Neuronal stem cell (in vitro differentiated cells): ENCODE measurements at regions not wholly inside any gene's neighbourhood (a gene's known extent, or its start where the extent isn't known, plus 50 kb on each side); places are given as distances from the start of the nearest gene placed in this dataset.
"Not testable (repeated sequence)": the region's sequence is repeated elsewhere in the genome, so short reads cannot be mapped to it uniquely, and the experiment has no call there.

Experiments used
- DNase-seq: peaks from one replicate; pipeline ENCODE4 v3.0.0-alpha.2; 2013; ENCODE audit warnings: low spot score
- H2AFZ ChIP-seq: one replicate; pipeline ENCODE4 v1.6.1; 2013; ENCODE audit warnings: mild to moderate bottlenecking, low read length, inconsistent platforms
- H2AK5ac ChIP-seq: 2 replicates; pipeline ENCODE4 v1.6.1; 2013; ENCODE audit warnings: low read depth, mild to moderate bottlenecking, inconsistent platforms, low read length, moderate library complexity, mixed read lengths
- H2BK120ac ChIP-seq: 2 replicates; pipeline ENCODE4 v1.6.1; 2013; ENCODE audit warnings: low read depth, mild to moderate bottlenecking, inconsistent platforms, low read length, moderate library complexity, mixed read lengths
- H2BK12ac ChIP-seq: one replicate; pipeline ENCODE4 v1.6.1; 2013; ENCODE audit warnings: low read length, inconsistent platforms
- H2BK15ac ChIP-seq: 2 replicates; pipeline ENCODE4 v1.6.1; 2013; ENCODE audit warnings: mild to moderate bottlenecking, low read length, inconsistent platforms, mixed read lengths
- H2BK5ac ChIP-seq: one replicate; pipeline ENCODE4 v1.6.1; 2013; ENCODE audit warnings: inconsistent platforms, mild to moderate bottlenecking, low read length, moderate library complexity
- H3K14ac ChIP-seq: one replicate; pipeline ENCODE4 v1.6.1; 2013; ENCODE audit warnings: low read length, inconsistent platforms
- H3K18ac ChIP-seq: 2 replicates; pipeline ENCODE4 v1.6.1; 2013; ENCODE audit warnings: low read length, inconsistent platforms
- H3K23ac ChIP-seq: 2 replicates; pipeline ENCODE4 v1.6.1; 2013; ENCODE audit warnings: low read depth, mild to moderate bottlenecking, mixed read lengths, low read length, inconsistent platforms; ENCODE audit not compliant: poor library complexity
- H3K27ac ChIP-seq: replicated peaks from 3 replicates; pipeline ENCODE4 v1.5.1; 2013; ENCODE audit warnings: low read length, inconsistent platforms
- H3K27me3 ChIP-seq, 3 experiments: 2 replicates each; pipeline ENCODE4 v1.6.1; 2013; ENCODE audit warnings: low read length in 3 of 3, mild to moderate bottlenecking in 2 of 3, inconsistent platforms in 1 of 3, low read depth in 1 of 3, mixed read lengths in 1 of 3, moderate library complexity in 1 of 3; ENCODE audit not compliant: control insufficient read depth in 3 of 3, insufficient read depth in 3 of 3
- H3K36me3 ChIP-seq, 2 donors: replicated peaks in 1 of 2; 2 replicates each; pipeline ENCODE4 v1.6.1; 2013; ENCODE audit warnings: low read length in 2 of 2; ENCODE audit not compliant: control insufficient read depth in 2 of 2, insufficient read depth in 2 of 2
- H3K4ac ChIP-seq: 2 replicates; pipeline ENCODE4 v1.6.1; 2013; ENCODE audit warnings: inconsistent platforms, mild to moderate bottlenecking, low read length, moderate library complexity
- H3K4me1 ChIP-seq, 2 donors: 1 replicate in 1 of 2; 2 replicates in 1 of 2; pipeline ENCODE4 v1.6.1; 2013; ENCODE audit warnings: low read length in 2 of 2, low read depth in 1 of 2; ENCODE audit not compliant: control insufficient read depth in 2 of 2, insufficient read depth in 1 of 2
- H3K4me2 ChIP-seq: one replicate; pipeline ENCODE4 v1.6.1; 2013; ENCODE audit warnings: mild to moderate bottlenecking, low read length, inconsistent platforms; ENCODE audit not compliant: insufficient read depth, poor library complexity, severe bottlenecking
- H3K4me3 ChIP-seq, 2 donors: 2 replicates each; pipeline ENCODE4 v1.5.1; 2013; ENCODE audit warnings: low read length in 2 of 2, mild to moderate bottlenecking in 2 of 2, inconsistent platforms in 1 of 2, moderate library complexity in 1 of 2
- H3K79me1 ChIP-seq: one replicate; pipeline ENCODE4 v1.6.1; 2013; ENCODE audit warnings: low read depth, mild to moderate bottlenecking, inconsistent platforms, low read length, moderate library complexity
- H3K9ac ChIP-seq: one replicate; pipeline ENCODE4 v1.6.1; 2013; ENCODE audit warnings: mild to moderate bottlenecking, low read depth, low read length, inconsistent platforms; ENCODE audit not compliant: poor library complexity
- H3K9me3 ChIP-seq, 2 donors: replicated peaks in 1 of 2; 2 replicates each; pipeline versions ENCODE3 to v1.6.1; 2013; ENCODE audit warnings: low read length in 2 of 2, mild to moderate bottlenecking in 2 of 2, inconsistent platforms in 1 of 2, low read depth in 1 of 2, mixed read lengths in 1 of 2, moderate library complexity in 1 of 2; ENCODE audit not compliant: control insufficient read depth in 2 of 2, insufficient read depth in 1 of 2
- H4K8ac ChIP-seq: one replicate; pipeline ENCODE4 v1.6.1; 2013; ENCODE audit warnings: low read depth, mild to moderate bottlenecking, inconsistent platforms, low read length, moderate library complexity
- H4K91ac ChIP-seq: one replicate; pipeline ENCODE4 v1.6.1; 2013; ENCODE audit warnings: low read length, low read depth, mild to moderate bottlenecking, inconsistent platforms; ENCODE audit not compliant: poor library complexity
- WGBS, 2 donors: extraction: QIAGEN DNeasy Blood & Tissue Kit; methylation state at CpG; one replicate each; pipeline ENCODE4 v1.1.7; 2013; ENCODE audit warnings: missing lambda C conversion rate in 2 of 2, mixed read lengths in 1 of 2; ENCODE audit not compliant: insufficient read length in 2 of 2, insufficient replicate concordance in 1 of 2; ENCODE audit errors: extremely low coverage in 2 of 2; 5-methylcytosine and 5-hydroxymethylcytosine counted together

DNA sequence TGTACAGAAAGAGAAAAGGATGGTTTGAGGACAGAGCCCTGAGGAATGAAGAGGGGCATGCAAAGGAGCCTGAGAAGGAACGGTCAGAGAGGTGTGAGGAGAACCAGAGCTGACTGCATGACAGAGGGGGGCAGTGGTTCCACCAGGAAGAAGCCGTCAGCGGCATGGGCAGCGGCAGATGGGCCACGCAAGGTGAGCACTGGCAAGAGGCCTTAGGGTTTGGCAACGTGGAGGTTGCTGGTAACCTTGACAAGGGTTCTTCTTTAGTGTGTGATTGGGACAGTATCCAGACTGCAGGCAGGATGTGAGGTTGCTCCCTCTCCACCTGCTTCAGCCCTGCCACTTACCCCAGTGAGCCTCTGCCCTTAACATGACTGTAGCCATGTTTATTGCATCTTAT, 275.3 kb upstream of the TEKT4 start:
- H2BK120ac ChIP-seq, H3K9me3 ChIP-seq, H2BK5ac ChIP-seq, H4K91ac ChIP-seq, H3K4me2 ChIP-seq, H2BK12ac ChIP-seq, H3K18ac ChIP-seq, H3K4me3 ChIP-seq, H2AK5ac ChIP-seq, H3K23ac ChIP-seq, H3K14ac ChIP-seq, H3K27me3 ChIP-seq, H3K36me3 ChIP-seq, H3K4me1 ChIP-seq, H2BK15ac ChIP-seq, H3K27ac ChIP-seq, H2AFZ ChIP-seq, H3K9ac ChIP-seq, DNase-seq, H3K4ac ChIP-seq, H3K79me1 ChIP-seq, H4K8ac ChIP-seq: not testable (repeated sequence)
- no CpG with 5 or more reads among the region's 6 CpGs for WGBS, 2 donors

DNA sequence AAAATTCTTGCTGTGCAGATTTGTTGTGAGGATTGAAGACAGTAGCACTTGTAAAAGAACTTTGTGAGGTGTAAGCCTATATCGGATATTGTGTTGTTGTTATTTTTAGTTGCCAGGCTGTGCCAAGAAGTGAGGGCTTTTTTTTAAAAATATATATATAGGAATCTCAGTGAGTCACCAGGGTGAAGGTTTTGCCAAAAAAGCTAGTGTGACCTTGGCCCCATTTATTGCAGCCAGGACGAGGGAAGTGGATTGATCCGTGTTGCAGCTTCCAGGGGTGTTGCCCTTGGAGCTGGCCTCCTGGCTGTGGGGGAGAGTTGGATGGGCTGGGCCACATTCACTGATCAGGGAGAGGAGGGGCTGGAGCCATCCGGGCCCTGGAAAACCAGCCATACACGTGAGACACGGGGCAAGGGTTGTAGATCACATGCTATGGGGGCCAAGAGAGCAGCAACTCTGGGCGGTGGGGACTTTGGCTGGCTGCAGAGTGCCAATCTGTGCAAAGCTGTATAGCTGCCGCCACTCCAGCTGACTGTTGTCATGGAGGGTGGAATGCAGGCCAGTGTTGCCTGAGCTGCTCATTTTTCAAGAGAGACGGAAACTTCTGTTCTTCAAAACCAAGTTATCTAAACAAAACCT, 273.0 kb upstream of the TEKT4 start:
- H3K23ac ChIP-seq, H3K4me3 ChIP-seq, H4K91ac ChIP-seq, H2BK120ac ChIP-seq, H3K9ac ChIP-seq, H3K4me2 ChIP-seq, H3K4me1 ChIP-seq, H3K14ac ChIP-seq, H2AFZ ChIP-seq, H2BK5ac ChIP-seq, H3K9me3 ChIP-seq, H3K36me3 ChIP-seq, H3K79me1 ChIP-seq, H3K4ac ChIP-seq, H4K8ac ChIP-seq, H3K27ac ChIP-seq, H2BK15ac ChIP-seq, DNase-seq, H2BK12ac ChIP-seq, H2AK5ac ChIP-seq, H3K18ac ChIP-seq, H3K27me3 ChIP-seq: not testable (repeated sequence)
- WGBS, 2 donors = no CpG with 5 or more reads among the region's 9 CpGs

DNA sequence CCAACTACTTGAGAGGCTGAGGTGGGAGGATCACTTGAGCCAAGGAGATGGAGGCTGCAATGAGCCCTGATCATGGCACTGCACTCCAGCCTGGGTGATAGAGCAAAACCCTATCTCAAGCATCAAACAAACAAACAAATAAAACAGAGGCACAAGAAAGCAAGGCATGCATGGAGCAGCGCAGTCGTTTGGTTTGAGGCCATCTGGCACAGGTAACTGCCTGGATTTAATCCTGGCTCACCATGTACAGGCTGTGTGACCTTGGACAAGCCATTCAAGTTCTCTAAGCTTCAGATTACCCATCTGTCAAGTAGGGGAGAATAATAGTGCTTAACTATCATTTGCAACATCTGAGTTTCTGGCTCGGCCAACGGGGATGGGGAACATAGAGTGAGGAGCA, 270.3 kb upstream of the TEKT4 start:
- H2BK5ac ChIP-seq, H3K27me3 ChIP-seq, H3K36me3 ChIP-seq, H2AK5ac ChIP-seq, H3K14ac ChIP-seq, H4K91ac ChIP-seq, H4K8ac ChIP-seq, DNase-seq, H3K9ac ChIP-seq, H3K4ac ChIP-seq, H3K4me2 ChIP-seq, H3K27ac ChIP-seq, H3K4me3 ChIP-seq, H3K79me1 ChIP-seq, H2BK12ac ChIP-seq, H3K23ac ChIP-seq, H2BK15ac ChIP-seq, H2AFZ ChIP-seq, H3K4me1 ChIP-seq, H2BK120ac ChIP-seq, H3K9me3 ChIP-seq, H3K18ac ChIP-seq: not testable (repeated sequence)
- WGBS, 2 donors = no CpG with 5 or more reads among the region's 4 CpGs

DNA sequence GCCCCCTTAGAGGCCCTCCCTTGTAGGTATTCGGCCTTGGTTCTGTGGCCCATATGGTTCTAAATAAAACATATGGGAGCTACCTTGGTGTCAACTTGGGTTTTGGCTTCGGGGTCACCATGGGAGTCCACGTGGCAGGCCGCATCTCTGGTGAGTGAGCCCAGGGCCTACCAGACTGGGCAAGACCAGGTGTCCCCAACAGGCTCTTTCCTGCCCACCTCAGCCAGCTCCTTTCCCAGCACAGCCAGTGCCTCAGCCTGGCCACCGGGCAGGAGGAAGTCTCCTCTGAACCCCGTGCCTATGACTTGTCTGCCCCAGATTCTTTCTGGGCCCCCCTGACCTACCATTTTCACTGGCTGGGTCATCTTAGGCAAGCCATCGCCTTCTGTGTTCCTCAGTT, 268.8 kb upstream of the TEKT4 start:
- no peak overlapping the region for H3K18ac ChIP-seq
- no peaks in the 10 kb centered on the region for H3K27me3 ChIP-seq
- no peaks in the 10 kb centered on the region for H3K9me3 ChIP-seq
- H3K4ac ChIP-seq = no peak overlapping the region
- H3K79me1 ChIP-seq = no peaks in the 10 kb centered on the region
- H2BK5ac ChIP-seq = no peak overlapping the region
- no peak overlapping the region for H3K14ac ChIP-seq
- no peak overlapping the region for H2BK120ac ChIP-seq
- no peak overlapping the region for H3K4me3 ChIP-seq
- H3K9ac ChIP-seq = no peak overlapping the region
- no peak overlapping the region for H2BK15ac ChIP-seq
- no peak for DNase-seq
- no peaks in the 10 kb centered on the region for H3K4me1 ChIP-seq
- H3K23ac ChIP-seq = no peak overlapping the region
- no peak overlapping the region for H2AK5ac ChIP-seq
- H3K4me2 ChIP-seq = no peak overlapping the region
- no peak overlapping the region for H4K91ac ChIP-seq
- H3K36me3 ChIP-seq = no peaks in the 10 kb centered on the region
- H2BK12ac ChIP-seq = no peak overlapping the region
- no CpG with 5 or more reads among the region's 7 CpGs for WGBS, 2 donors
- H2AFZ ChIP-seq = no peak overlapping the region
- no peak overlapping the region for H3K27ac ChIP-seq
- no peak overlapping the region for H4K8ac ChIP-seq
